Activated CD4-positive, alpha-beta T cell treated with anti-CD3 and anti-CD28 coated beads for 4 hours (primary cell): ENCODE measurements at regions not wholly inside any gene's neighbourhood (a gene's known extent, or its start where the extent isn't known, plus 50 kb on each side); places are given as distances from the start of the nearest gene placed in this dataset.

Experiments used
- DNase-seq, 2 donors: peaks; one replicate each; pipeline ENCODE4 v3.0.0-alpha.2; 2020

DNA sequence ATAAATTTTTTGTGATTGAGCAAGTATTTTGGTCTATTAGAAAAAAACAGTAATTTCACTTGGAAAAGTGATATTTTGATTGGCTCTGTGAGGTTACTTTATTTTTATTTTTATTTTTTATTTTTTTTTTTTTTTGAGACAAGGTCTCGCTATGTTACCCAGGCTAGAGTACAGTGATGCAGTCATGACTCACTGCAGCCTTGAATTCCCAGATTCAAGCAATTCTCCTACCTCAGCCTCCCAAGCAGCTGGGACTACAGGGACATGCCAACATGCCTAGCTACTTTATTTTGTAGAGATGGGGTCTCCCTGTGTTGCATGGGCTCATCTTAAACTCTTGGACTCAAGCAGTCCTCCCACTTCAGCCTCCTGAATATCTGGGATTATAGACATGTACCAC lies 60.9 kb upstream of the MGAT5 start:
- no peak for DNase-seq

DNA sequence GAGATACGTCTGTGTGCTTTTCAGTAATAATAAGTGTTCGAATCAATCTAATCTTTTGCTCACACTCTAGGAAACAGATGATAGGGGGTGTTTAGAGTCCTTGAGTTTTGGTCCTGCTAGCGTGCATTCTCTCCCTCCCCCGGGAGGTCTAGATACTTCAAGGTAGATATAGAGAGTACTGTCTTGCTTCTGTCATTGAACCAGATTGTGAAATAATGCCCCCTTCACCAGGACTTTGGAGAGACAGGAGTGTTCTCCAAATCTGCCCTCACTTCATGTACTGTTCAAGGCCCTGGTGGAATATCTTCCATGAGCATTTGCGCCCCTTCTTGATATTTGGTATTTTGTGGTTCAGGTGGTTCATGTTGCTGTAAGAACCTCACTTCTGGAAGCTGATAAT lies 59.4 kb upstream of the MGAT5 start:
- DNase-seq, result no peak

GRCh38 chr2:134195341-134195740 lies 58.5 kb upstream of the MGAT5 start:
- no peak for DNase-seq

- no peak for DNase-seq
Measured at GRCh38 chr2:134197445-134197844, 56.4 kb upstream of the MGAT5 start.

GRCh38 chr2:134198006-134198634 lies 55.8 kb upstream of the MGAT5 start:
- DNase-seq, result no peak

DNA sequence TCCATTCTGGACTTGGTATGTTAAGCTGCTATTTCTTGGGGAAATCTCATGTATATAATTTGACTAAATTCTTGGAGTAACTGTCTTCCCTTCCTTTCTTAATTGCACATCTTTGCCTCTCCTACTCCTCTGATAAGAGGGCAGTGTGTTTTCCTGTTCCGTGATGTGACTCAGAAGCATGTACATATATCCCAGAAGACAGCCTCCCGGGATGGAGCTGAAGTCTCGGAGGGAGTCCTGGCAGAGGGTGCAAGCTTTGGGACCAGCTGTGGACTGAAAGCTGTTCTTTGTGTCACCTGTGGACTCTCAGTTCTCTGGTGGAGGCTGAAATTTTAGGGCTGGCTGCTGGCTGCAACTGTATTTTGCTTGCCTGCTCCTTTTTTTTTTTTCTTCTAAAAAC lies 54.7 kb upstream of the MGAT5 start:
- DNase-seq, result no peak

DNA sequence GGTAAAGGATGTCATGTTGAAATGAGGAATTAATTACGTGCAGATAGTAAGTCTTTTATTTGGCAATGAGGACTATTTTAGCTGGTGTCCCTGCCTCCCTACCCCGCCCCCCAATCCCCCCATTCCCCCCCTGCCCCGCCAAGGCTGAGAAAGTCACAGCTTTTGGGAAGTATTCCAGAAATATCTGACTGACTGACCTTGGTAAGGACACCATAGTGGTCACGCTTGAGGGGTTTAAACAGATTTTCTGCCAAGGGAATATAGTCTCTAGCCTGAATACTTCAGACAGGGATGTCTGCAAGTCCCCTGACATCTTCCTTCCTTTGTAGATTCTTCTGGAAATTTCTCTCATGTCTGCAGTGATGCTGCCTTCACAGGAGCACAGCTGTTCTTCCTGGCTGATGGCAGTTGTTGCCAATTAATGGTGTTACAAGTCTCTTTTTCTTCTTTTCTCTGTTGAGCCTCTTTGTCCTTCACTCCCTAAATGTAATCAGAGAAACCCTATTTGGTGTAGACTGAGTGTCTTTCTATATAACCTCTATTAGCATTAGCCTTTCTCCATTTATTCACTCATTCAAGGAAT lies 53.7 kb upstream of the MGAT5 start:
- no peak for DNase-seq

DNA sequence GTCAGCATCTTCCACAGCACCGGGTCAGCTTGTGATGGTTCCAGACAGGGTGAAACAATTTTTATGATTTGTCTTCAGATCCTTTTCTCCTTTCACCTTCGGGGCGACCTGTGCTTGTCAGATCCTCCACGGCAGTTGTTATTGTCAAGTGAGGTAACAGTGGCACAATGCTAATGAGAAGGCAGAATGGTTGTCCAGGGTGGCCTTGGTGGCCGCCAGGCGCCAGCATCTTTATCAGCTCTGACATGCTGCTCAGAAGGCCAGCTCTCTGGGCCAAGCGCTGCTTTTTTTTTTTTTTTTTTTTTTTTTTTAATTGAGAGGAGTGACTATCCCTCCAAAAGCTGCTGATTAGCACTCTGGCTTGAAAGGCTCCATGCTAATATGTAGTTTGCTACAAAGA lies 52.3 kb upstream of the MGAT5 start:
- no peak for DNase-seq

GRCh38 chr2:134202371-134202770 lies 51.5 kb upstream of the MGAT5 start:
- no peak for DNase-seq

DNA sequence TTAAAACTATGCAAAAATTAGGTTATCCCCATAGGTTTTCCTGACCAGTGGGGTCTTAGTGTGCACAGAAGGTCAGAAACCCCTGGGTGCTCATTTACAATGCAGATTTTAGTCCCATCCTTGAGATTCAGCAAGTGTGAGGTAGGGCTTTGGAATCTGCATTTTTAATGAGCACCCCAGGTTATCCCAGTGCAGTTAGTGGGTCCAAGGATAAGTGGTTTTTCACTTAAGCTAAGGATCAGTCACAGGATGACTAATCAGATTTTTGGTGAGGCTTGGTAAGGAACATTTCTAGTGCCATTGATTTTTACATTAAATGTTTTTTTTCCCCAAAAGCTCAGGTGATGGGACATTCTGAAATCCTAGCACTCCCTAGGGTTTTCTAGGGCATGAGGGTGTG lies 50.7 kb upstream of the MGAT5 start:
- no peak for DNase-seq
